ENCODE measurements at regions not wholly inside any gene's neighbourhood (a gene's known extent, or its start where the extent isn't known, plus 50 kb on each side); places are given as distances from the start of the nearest gene placed in this dataset.

GRCh38 chr4:114193624-114194399 lies 214.4 kb upstream of the ARSJ start:
- Histone ChIP-seq H3K4me3 (ENCODE audit: low read length in 3 of 3) (no peak overlapping the region), H3K4me1 (ENCODE audit: control insufficient read depth in 2 of 3, insufficient read depth in 2 of 3, low read depth in 1 of 3, low read length in 3 of 3) (no peaks in the 10 kb centered on the region), H3K9me3 (ENCODE audit: control insufficient read depth in 2 of 3, insufficient read depth in 1 of 3, low read length in 3 of 3) (no peaks in the 10 kb centered on the region), H3K36me3 (ENCODE audit: control insufficient read depth in 2 of 3, insufficient read depth in 3 of 3, low read length in 3 of 3) (no peaks in the 10 kb centered on the region), H3K27me3 (ENCODE audit: control insufficient read depth, insufficient read depth, low read length) (no peaks in the 10 kb centered on the region), H3K27ac (ENCODE audit: low read depth in 2 of 2, low read length in 2 of 2) (no peak overlapping the region), H3K9ac (ENCODE audit: low read length in 3 of 3) (no peak overlapping the region)
- DNase-seq (no peak), FAIRE-seq (no peak)
- TF ChIP-seq CTCF (IDR thresholded peaks at IDR 0.05; ENCODE audit: borderline replicate concordance, extremely low read depth, insufficient read depth) = no peak
- intact Hi-C loops (cut with DNase I) = no loop called here

- no peak for FAIRE-seq
- no peak for TF ChIP-seq CTCF (IDR thresholded peaks at IDR 0.05; ENCODE audit: borderline replicate concordance, extremely low read depth, insufficient read depth)
Observed at GRCh38 chr4:114196606-114197005, 217.2 kb upstream of the ARSJ start.

GRCh38 chr4:114200026-114200425 lies 220.6 kb upstream of the ARSJ start:
- DNase-seq (no peak), FAIRE-seq (no peak)
- H3K9me3 ChIP-seq (ENCODE audit: control insufficient read depth in 2 of 3, insufficient read depth in 1 of 3, low read length in 3 of 3) = no peaks in the 10 kb centered on the region
- no peak overlapping the region for H3K9ac ChIP-seq (ENCODE audit: low read length in 3 of 3)
- no peak for TF ChIP-seq CTCF (IDR thresholded peaks at IDR 0.05; ENCODE audit: borderline replicate concordance, extremely low read depth, insufficient read depth)
- no peaks in the 10 kb centered on the region for H3K27me3 ChIP-seq (ENCODE audit: control insufficient read depth, insufficient read depth, low read length)
- no peak overlapping the region for H3K4me3 ChIP-seq (ENCODE audit: low read length in 3 of 3)
- H3K4me1 ChIP-seq (ENCODE audit: control insufficient read depth in 2 of 3, insufficient read depth in 2 of 3, low read depth in 1 of 3, low read length in 3 of 3) = no peaks in the 10 kb centered on the region
- intact Hi-C loops (cut with DNase I) = no loop called here
- H3K27ac ChIP-seq (ENCODE audit: low read depth in 2 of 2, low read length in 2 of 2) = no peak overlapping the region
- H3K36me3 ChIP-seq (ENCODE audit: control insufficient read depth in 2 of 3, insufficient read depth in 3 of 3, low read length in 3 of 3) = no peaks in the 10 kb centered on the region

More at GRCh38 chr4:114196606-114197005, 217.2 kb upstream of the ARSJ start:
- Histone ChIP-seq H3K9me3 (ENCODE audit: control insufficient read depth in 2 of 3, insufficient read depth in 1 of 3, low read length in 3 of 3) (no peaks in the 10 kb centered on the region), H3K9ac (ENCODE audit: low read length in 3 of 3) (no peak overlapping the region), H3K4me3 (ENCODE audit: low read length in 3 of 3) (no peak overlapping the region), H3K27ac (ENCODE audit: low read depth in 2 of 2, low read length in 2 of 2) (no peak overlapping the region), H3K36me3 (ENCODE audit: control insufficient read depth in 2 of 3, insufficient read depth in 3 of 3, low read length in 3 of 3) (no peaks in the 10 kb centered on the region), H3K27me3 (ENCODE audit: control insufficient read depth, insufficient read depth, low read length) (no peaks in the 10 kb centered on the region), H3K4me1 (ENCODE audit: control insufficient read depth in 2 of 3, insufficient read depth in 2 of 3, low read depth in 1 of 3, low read length in 3 of 3) (no peaks in the 10 kb centered on the region)
- no peak for DNase-seq
- intact Hi-C loops (cut with DNase I) = no loop called here
